A673 (cell line): ENCODE measurements at regions not wholly inside any gene's neighbourhood (a gene's known extent, or its start where the extent isn't known, plus 50 kb on each side); places are given as distances from the start of the nearest gene placed in this dataset.

Experiments
- BruUV-seq: library from RNA; stranded (reverse); fragments of 400-500 nt; replicated peaks from 2 replicates; lab custom pipeline; 2021; lab: Mats Ljungman, UMichigan
- CTCF ChIA-PET: fragments of 300-600 bp; sonication (Branson Sonifier 250); formaldehyde crosslinking; loops from one replicate; lab custom pipeline; 2022; ENCODE audit warnings: antibody characterized with exemption; lab: Charles Lee
- POLR2A ChIA-PET: fragments of 300-600 bp; sonication (Branson Sonifier 250); formaldehyde crosslinking; loops from one replicate; lab custom pipeline; 2022; ENCODE audit warnings: antibody characterized with exemption; ENCODE audit not compliant: low non-redundant PET; lab: Charles Lee
- DNase-seq: peaks from one replicate; pipeline ENCODE4 v3.0.0-alpha.2; 2015; ENCODE audit warnings: low spot score
- H3K27ac ChIP-seq: fragments of 200-600 bp; sonication (generic); 2 replicates; pipeline ENCODE4 v1.5.1; 2016; ENCODE audit warnings: mixed run types, low read depth, mild to moderate bottlenecking, mixed read lengths, antibody characterized with exemption, low read length; ENCODE audit not compliant: poor library complexity, severe bottlenecking
- H3K27me3 ChIP-seq: fragments of 200-600 bp; sonication (generic); replicated peaks from 2 replicates; pipeline ENCODE4 v1.6.1; 2017; ENCODE audit warnings: mixed run types, low read depth, mild to moderate bottlenecking, mixed read lengths, antibody characterized with exemption, low read length; ENCODE audit not compliant: insufficient read depth, poor library complexity
- H3K36me3 ChIP-seq: fragments of 200-600 bp; sonication (generic); 2 replicates; pipeline ENCODE4 v1.6.1; 2016; ENCODE audit warnings: mixed run types, mild to moderate bottlenecking, mixed read lengths, antibody characterized with exemption, low read length; ENCODE audit not compliant: insufficient read depth, poor library complexity, severe bottlenecking
- H3K4me1 ChIP-seq: fragments of 200-600 bp; sonication (generic); 2 replicates; pipeline ENCODE4 v1.6.1; 2017; ENCODE audit warnings: mixed run types, mild to moderate bottlenecking, mixed read lengths, antibody characterized with exemption, low read length; ENCODE audit not compliant: insufficient read depth, poor library complexity, severe bottlenecking
- H3K4me3 ChIP-seq: fragments of 200-600 bp; sonication (generic); 2 replicates; pipeline ENCODE4 v1.5.1; 2016; ENCODE audit warnings: low read depth, mixed run types, mild to moderate bottlenecking, mixed read lengths, low read length; ENCODE audit not compliant: poor library complexity, severe bottlenecking
- H3K9me3 ChIP-seq: fragments of 200-600 bp; sonication (generic); 2 replicates; pipeline ENCODE4 v1.6.1; 2016; ENCODE audit warnings: mixed run types, low read depth, mild to moderate bottlenecking, mixed read lengths, antibody characterized with exemption, low read length; ENCODE audit not compliant: poor library complexity, severe bottlenecking
- EZH2 ChIP-seq: fragments of 200-600 bp; sonication (generic); IDR thresholded peaks from 2 replicates; pipeline ENCODE4 v1.6.1; 2017; ENCODE audit warnings: borderline replicate concordance, low read depth, mild to moderate bottlenecking, mixed read lengths, antibody characterized with exemption, low read length; ENCODE audit not compliant: poor library complexity, severe bottlenecking
- intact Hi-C: fragments of 100-400 bp; cut with micrococcal nuclease; formaldehyde crosslinking; loops from one replicate; pipeline ENCODE4 v1.10.0; 2022; ENCODE audit not compliant: unreplicated experiment
- TF ChIP-seq, protein P1 (sequence below): fragments of 300-800, 200-600 bp; sonication (generic); conservative IDR thresholded peaks from 2 replicates; pipeline ENCODE4 v1.5.1; 2017; ENCODE audit warnings: low read depth, mild to moderate bottlenecking, antibody characterized with exemption, low read length, moderate library complexity, mixed read lengths

DNA sequence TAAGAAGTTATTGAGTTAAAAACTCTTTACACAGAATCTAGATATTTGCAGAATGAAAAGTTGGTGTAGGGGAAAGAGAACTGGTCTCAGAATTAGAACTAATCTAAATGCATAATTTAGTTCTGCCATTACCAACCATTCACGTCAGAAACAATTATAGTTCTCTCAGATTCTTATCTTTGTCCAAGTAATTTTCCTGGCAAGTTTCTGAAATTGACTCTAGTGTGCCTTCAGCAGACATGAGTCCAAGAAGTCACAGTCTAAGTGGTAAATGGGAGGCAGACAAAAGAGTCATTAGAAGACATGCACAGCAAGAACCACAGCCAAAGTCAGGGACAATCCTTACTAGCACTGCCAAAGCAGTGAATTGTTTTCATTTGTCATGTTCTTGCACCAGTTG is 1870.1 kb downstream of the LRRC4C start:
- DNase-seq: peak; percentile 55
- Histone ChIP-seq H3K36me3 (no peaks in the 10 kb centered on the region), H3K4me3 (no peak overlapping the region), H3K27me3 (no peaks in the 10 kb centered on the region), H3K27ac (no peak overlapping the region), H3K4me1 (peaks cover 7% of the 10 kb centered on the region), H3K9me3 (no peaks in the 10 kb centered on the region)
- no TSS peak for BruUV-seq
- intact Hi-C loops: no loop called here
- TF ChIP-seq EZH2: no peak
- TF ChIP-seq, protein P1, sequence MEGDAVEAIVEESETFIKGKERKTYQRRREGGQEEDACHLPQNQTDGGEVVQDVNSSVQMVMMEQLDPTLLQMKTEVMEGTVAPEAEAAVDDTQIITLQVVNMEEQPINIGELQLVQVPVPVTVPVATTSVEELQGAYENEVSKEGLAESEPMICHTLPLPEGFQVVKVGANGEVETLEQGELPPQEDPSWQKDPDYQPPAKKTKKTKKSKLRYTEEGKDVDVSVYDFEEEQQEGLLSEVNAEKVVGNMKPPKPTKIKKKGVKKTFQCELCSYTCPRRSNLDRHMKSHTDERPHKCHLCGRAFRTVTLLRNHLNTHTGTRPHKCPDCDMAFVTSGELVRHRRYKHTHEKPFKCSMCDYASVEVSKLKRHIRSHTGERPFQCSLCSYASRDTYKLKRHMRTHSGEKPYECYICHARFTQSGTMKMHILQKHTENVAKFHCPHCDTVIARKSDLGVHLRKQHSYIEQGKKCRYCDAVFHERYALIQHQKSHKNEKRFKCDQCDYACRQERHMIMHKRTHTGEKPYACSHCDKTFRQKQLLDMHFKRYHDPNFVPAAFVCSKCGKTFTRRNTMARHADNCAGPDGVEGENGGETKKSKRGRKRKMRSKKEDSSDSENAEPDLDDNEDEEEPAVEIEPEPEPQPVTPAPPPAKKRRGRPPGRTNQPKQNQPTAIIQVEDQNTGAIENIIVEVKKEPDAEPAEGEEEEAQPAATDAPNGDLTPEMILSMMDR: no peak
- ChIA-PET CTCF (no interaction called here), POLR2A (no interaction called here)

DNA sequence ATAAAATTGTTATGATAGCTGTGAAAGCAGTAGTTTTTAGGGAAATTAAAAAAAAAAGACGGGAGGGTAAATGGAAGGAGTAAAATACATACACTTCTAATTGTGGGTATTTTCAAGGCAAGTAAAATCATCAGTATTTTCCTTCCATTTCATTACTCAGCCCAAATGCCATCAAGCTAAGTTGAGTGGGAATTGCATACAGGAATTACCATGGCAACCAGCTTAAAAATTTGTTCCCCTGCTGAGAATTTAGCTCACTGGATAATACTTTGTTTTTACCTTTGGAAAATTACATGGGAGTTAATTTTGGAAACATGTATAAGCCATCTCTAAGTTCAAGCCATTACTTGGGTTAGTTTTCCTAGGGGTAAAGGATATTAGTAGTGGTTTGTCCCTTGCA is 1873.4 kb downstream of the LRRC4C start:
- intact Hi-C loops: no loop called here
- ChIA-PET POLR2A (no interaction called here), CTCF (no interaction called here)
- peak; percentile 34 for DNase-seq
- H3K9me3 ChIP-seq: no peaks in the 10 kb centered on the region
- no peak overlapping the region for H3K4me3 ChIP-seq
- peaks cover 7% of the 10 kb centered on the region for H3K4me1 ChIP-seq
- TF ChIP-seq, protein P1: no peak
- no peak for TF ChIP-seq EZH2
- H3K27me3 ChIP-seq: no peaks in the 10 kb centered on the region
- no TSS peak for BruUV-seq
- no peak overlapping the region for H3K27ac ChIP-seq
- H3K36me3 ChIP-seq: no peaks in the 10 kb centered on the region

DNA sequence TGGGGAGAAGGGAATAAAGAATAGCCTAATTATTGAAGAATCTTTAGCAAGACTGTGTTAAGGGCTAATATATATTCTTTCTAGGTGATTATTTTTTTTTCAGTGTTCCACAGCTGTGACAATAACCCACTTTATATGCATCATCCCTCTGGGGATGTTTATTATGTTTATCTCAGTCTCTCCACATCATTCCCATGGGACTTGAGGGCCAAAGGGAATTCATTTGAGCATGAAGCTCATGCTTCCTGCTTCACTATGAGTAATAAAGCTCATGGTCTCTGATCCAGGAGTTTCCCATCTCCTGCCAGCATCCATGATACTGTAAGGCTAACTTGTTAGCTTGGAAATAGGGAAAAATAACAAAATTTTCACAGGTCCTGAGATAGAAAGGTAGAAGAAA is 1888.4 kb downstream of the LRRC4C start:
- TF ChIP-seq EZH2: no peak
- TF ChIP-seq, protein P1: no peak
- H3K27ac ChIP-seq: peak overlapping the region; percentile 37
- POLR2A ChIA-PET: interaction anchor here (0.7 kb wide), 1 partner anchor 971 kb away, joined by 3 read pairs; no protein-coding TSS in a partner anchor
- no peaks in the 10 kb centered on the region for H3K9me3 ChIP-seq
- intact Hi-C loops: loop anchor here (5.0 kb wide), 1 partner anchor 721 kb away; no protein-coding TSS in a partner anchor
- peak; percentile 94 for DNase-seq
- peaks cover 39% of the 10 kb centered on the region for H3K4me1 ChIP-seq
- no peaks in the 10 kb centered on the region for H3K36me3 ChIP-seq
- no peak overlapping the region for H3K4me3 ChIP-seq
- BruUV-seq: no TSS peak
- CTCF ChIA-PET: no interaction called here
- no peaks in the 10 kb centered on the region for H3K27me3 ChIP-seq
